ENCODE measurements at regions not wholly inside any gene's neighbourhood (a gene's known extent, or its start where the extent isn't known, plus 50 kb on each side); places are given as distances from the start of the nearest gene placed in this dataset.
A peak's percentile ranks its signal among the peaks of the same experiment; 100 is the strongest.

- H3K27me3 Mint-ChIP-seq (ENCODE audit: insufficient read depth, unreplicated experiment), result peaks cover 26% of the 10 kb centered on the region
- no peak overlapping the region for H3K4me3 Mint-ChIP-seq (ENCODE audit: unreplicated experiment)
- no peaks in the 10 kb centered on the region for H3K9me3 ChIP-seq
- ChIA-PET POLR2A (no interaction called here), CTCF (no interaction called here)
- H3K4me1 Mint-ChIP-seq (ENCODE audit: low read depth, unreplicated experiment), result no peaks in the 10 kb centered on the region
- no TSS peak for BruUV-seq (replicated peaks)
- no peaks in the 10 kb centered on the region for H3K9me3 Mint-ChIP-seq (ENCODE audit: unreplicated experiment)
- peak; percentile 53 to 61 for DNase-seq
- H3K4me3 ChIP-seq (ENCODE audit: low read depth, low read length), result no peak overlapping the region
- no peak overlapping the region for H3K27ac Mint-ChIP-seq (ENCODE audit: unreplicated experiment)
- no peak for TF ChIP-seq CTCF (IDR thresholded peaks at IDR 0.05; ENCODE audit: insufficient read depth in 1 of 2, low read depth in 1 of 2, low read length in 1 of 2, severe bottlenecking in 1 of 2, unreplicated experiment in 1 of 2)
- no peaks in the 10 kb centered on the region for H3K36me3 Mint-ChIP-seq (ENCODE audit: insufficient read depth, unreplicated experiment)
- no peaks in the 10 kb centered on the region for H3K36me3 ChIP-seq (ENCODE audit: control insufficient read depth, insufficient read depth, low read length)
- H3K4me1 ChIP-seq, result no peaks in the 10 kb centered on the region
- no peaks in the 10 kb centered on the region for H3K27me3 ChIP-seq (replicated peaks; ENCODE audit: control insufficient read depth, insufficient read depth, low read length)
- intact Hi-C loops (cut with micrococcal nuclease; ENCODE audit: unreplicated experiment), result no loop called here
These were observed 210.9 kb downstream of the TEX36 start for GRCh38 chr10:125472010-125472607.

- Histone ChIP-seq H3K4me1 (no peaks in the 10 kb centered on the region), H3K36me3 (ENCODE audit: control insufficient read depth, insufficient read depth, low read length) (no peaks in the 10 kb centered on the region; the same call in 1 of the 2 replicates), H3K9me3 (no peaks in the 10 kb centered on the region), H3K4me3 (ENCODE audit: low read depth, low read length) (no peak overlapping the region), H3K27me3 (replicated peaks; ENCODE audit: control insufficient read depth, insufficient read depth, low read length) (no peaks in the 10 kb centered on the region; the same call in 1 of the 2 replicates)
- ChIA-PET POLR2A (no interaction called here), CTCF (no interaction called here)
- Mint-ChIP-seq H3K27ac (ENCODE audit: unreplicated experiment) (no peak overlapping the region), H3K4me1 (ENCODE audit: low read depth, unreplicated experiment) (no peaks in the 10 kb centered on the region), H3K4me3 (ENCODE audit: unreplicated experiment) (no peak overlapping the region), H3K9me3 (ENCODE audit: unreplicated experiment) (no peaks in the 10 kb centered on the region), H3K36me3 (ENCODE audit: insufficient read depth, unreplicated experiment) (no peaks in the 10 kb centered on the region), H3K27me3 (ENCODE audit: insufficient read depth, unreplicated experiment) (peaks cover 25% of the 10 kb centered on the region)
- TF ChIP-seq CTCF (IDR thresholded peaks at IDR 0.05; ENCODE audit: insufficient read depth in 1 of 2, low read depth in 1 of 2, low read length in 1 of 2, severe bottlenecking in 1 of 2, unreplicated experiment in 1 of 2), result no peak
- intact Hi-C loops (cut with micrococcal nuclease; ENCODE audit: unreplicated experiment), result no loop called here
- no peak for DNase-seq
- BruUV-seq (replicated peaks), result no TSS peak
These were observed 214.7 kb downstream of the TEX36 start for GRCh38 chr10:125468278-125468677.

- TF ChIP-seq CTCF (IDR thresholded peaks at IDR 0.05; ENCODE audit: insufficient read depth in 1 of 2, low read depth in 1 of 2, low read length in 1 of 2, severe bottlenecking in 1 of 2, unreplicated experiment in 1 of 2), result no peak
- Mint-ChIP-seq H3K27ac (ENCODE audit: unreplicated experiment) (no peak overlapping the region), H3K27me3 (ENCODE audit: insufficient read depth, unreplicated experiment) (peaks cover 25% of the 10 kb centered on the region), H3K36me3 (ENCODE audit: insufficient read depth, unreplicated experiment) (no peaks in the 10 kb centered on the region), H3K9me3 (ENCODE audit: unreplicated experiment) (no peaks in the 10 kb centered on the region), H3K4me1 (ENCODE audit: low read depth, unreplicated experiment) (no peaks in the 10 kb centered on the region), H3K4me3 (ENCODE audit: unreplicated experiment) (no peak overlapping the region)
- no peaks in the 10 kb centered on the region for H3K4me1 ChIP-seq
- ChIA-PET CTCF (no interaction called here), POLR2A (no interaction called here)
- no peak for DNase-seq
- BruUV-seq (replicated peaks), result no TSS peak
- no peaks in the 10 kb centered on the region; the same call in 1 of the 2 replicates for H3K27me3 ChIP-seq (replicated peaks; ENCODE audit: control insufficient read depth, insufficient read depth, low read length)
- intact Hi-C loops (cut with micrococcal nuclease; ENCODE audit: unreplicated experiment), result no loop called here
- H3K4me3 ChIP-seq (ENCODE audit: low read depth, low read length), result no peak overlapping the region
- no peaks in the 10 kb centered on the region for H3K9me3 ChIP-seq
- H3K36me3 ChIP-seq (ENCODE audit: control insufficient read depth, insufficient read depth, low read length), result no peaks in the 10 kb centered on the region; the same call in 1 of the 2 replicates
These were observed 216.3 kb downstream of the TEX36 start for GRCh38 chr10:125466685-125467084.
